ENCODE measurements at regions not wholly inside any gene's neighbourhood (a gene's known extent, or its start where the extent isn't known, plus 50 kb on each side); places are given as distances from the start of the nearest gene placed in this dataset.

DNA sequence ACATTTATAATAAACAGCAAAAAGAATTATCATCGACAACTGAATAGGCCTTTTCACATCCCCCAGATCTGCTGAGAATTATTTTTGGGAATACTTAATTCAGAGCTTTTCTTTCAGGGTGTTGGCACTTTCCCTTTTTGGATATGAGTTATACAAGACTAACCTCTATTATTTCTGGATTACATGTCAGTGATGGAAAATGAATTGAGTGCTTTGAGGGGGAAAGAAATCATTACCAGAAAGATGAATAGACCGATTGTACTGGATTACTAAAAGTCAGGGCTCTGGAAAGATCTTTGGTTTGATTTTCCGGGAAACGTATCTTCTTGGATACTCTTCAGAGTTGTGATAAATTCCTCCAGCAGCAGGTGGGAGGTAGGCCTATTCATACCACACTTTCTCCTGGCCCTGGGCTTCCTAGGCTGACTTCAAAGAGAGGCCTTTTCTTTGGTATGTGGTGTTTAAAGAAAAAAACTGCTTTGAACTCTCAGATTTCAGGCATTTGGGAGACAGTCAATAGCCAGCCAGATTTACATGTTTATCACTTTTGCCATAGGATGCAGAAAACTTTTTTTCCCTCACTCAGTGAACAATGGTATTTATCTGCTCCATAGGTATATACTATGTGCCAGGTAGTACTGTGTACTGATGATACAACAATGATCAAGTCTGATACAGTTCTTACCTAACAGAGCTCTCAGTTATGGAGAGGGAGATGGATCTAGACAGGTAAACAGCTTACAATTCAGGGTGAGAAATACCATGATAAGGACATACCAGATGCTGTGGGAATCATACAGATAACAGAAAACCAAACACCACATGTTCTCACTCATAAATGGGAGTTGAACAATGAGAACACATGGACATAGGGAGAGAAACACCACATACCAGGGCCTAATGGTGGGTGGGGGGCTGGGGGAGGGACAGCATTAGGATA lies 63.3 kb upstream of the ACTR3 start:
- Histone ChIP-seq H3K9me2 (replicated peaks; ENCODE audit: low read length) (no peaks in the 10 kb centered on the region), H3K4me1 (ENCODE audit: insufficient read depth, low read length) (peaks cover 9% of the 10 kb centered on the region), H2AFZ (ENCODE audit: low read length) (no peak overlapping the region), H3K9me3 (ENCODE audit: low read length) (no peaks in the 10 kb centered on the region), H3K9ac (ENCODE audit: low read length) (no peak overlapping the region), H3F3A (ENCODE audit: low read length, unreplicated experiment) (no peaks in the 10 kb centered on the region), H4K20me1 (ENCODE audit: low read length) (no peaks in the 10 kb centered on the region), H3K4me3 (ENCODE audit: low read length) (no peak overlapping the region), H3K79me2 (ENCODE audit: low read length) (no peaks in the 10 kb centered on the region), H3K4me2 (ENCODE audit: low read length) (no peak overlapping the region), H3K36me3 (ENCODE audit: low read depth, low read length) (no peaks in the 10 kb centered on the region), H3K27ac (ENCODE audit: low read length) (no peak overlapping the region), H3K27me3 (ENCODE audit: low read length) (no peaks in the 10 kb centered on the region)
- ChIA-PET POLR2A (ENCODE audit: unreplicated experiment) (no interaction called here), CTCF (no interaction called here)
- intact Hi-C loops (cut with micrococcal nuclease), result no loop called here
- DNase-seq, result no peak
- BruUV-seq (replicated peaks), result no TSS peak
- ATAC-seq, result no peak
- TF ChIP-seq EZH2phosphoT487 (IDR thresholded peaks at IDR 0.05; ENCODE audit: borderline replicate concordance, low read length), result no peak
- TF ChIP-seq, protein P1, sequence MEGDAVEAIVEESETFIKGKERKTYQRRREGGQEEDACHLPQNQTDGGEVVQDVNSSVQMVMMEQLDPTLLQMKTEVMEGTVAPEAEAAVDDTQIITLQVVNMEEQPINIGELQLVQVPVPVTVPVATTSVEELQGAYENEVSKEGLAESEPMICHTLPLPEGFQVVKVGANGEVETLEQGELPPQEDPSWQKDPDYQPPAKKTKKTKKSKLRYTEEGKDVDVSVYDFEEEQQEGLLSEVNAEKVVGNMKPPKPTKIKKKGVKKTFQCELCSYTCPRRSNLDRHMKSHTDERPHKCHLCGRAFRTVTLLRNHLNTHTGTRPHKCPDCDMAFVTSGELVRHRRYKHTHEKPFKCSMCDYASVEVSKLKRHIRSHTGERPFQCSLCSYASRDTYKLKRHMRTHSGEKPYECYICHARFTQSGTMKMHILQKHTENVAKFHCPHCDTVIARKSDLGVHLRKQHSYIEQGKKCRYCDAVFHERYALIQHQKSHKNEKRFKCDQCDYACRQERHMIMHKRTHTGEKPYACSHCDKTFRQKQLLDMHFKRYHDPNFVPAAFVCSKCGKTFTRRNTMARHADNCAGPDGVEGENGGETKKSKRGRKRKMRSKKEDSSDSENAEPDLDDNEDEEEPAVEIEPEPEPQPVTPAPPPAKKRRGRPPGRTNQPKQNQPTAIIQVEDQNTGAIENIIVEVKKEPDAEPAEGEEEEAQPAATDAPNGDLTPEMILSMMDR (conservative IDR thresholded peaks at IDR 0.05; ENCODE audit: low read depth, low read length), result no peak
- TF ChIP-seq EZH2 (IDR thresholded peaks at IDR 0.05; ENCODE audit: low read length, unreplicated experiment), result no peak

DNA sequence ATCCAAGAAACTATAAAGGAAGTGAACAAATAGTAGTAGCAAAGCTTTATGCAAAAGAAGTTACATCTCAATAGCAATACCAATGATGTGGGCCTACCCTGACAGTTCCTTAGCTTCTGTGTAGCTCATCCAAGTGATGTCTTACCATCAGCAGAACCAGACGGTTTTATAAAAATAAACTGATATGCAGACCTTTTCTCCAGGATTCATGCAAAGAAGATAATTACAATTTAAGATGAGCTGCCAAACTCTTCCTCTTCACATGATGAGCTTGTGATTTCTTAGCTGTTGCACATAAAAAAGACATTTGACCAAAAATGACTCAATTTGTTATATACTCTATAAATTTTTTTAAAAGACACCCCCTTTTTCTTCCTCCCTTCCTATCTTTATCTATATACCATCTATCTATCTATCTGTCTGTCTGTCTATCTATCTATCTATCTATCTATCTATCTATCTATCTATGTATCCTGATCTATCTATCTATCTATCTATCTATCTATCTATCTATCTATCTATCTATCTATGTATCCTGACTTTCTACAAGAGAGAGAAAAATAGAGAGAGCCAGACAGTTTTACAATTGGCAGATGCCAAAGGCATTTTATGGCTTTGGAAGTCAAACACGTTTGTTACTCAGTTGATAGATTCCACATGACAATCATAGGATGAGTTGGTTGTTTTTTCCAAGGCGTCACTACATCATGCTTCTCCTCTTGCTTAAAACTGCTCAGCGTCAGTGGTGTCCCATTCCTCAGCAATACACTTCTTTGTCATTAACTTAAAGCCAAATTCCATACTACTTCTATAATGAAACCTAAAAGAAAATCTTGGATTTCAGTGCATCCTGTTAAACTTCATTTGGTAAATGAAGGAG lies 65.9 kb upstream of the ACTR3 start:
- no peak overlapping the region for H3K27ac ChIP-seq (ENCODE audit: low read length)
- no peak overlapping the region for H3K4me3 ChIP-seq (ENCODE audit: low read length)
- intact Hi-C loops (cut with micrococcal nuclease), result no loop called here
- TF ChIP-seq EZH2 (IDR thresholded peaks at IDR 0.05; ENCODE audit: low read length, unreplicated experiment), result no peak
- no peak for TF ChIP-seq EZH2phosphoT487 (IDR thresholded peaks at IDR 0.05; ENCODE audit: borderline replicate concordance, low read length)
- TF ChIP-seq, protein P1 (conservative IDR thresholded peaks at IDR 0.05; ENCODE audit: low read depth, low read length), result no peak
- ChIA-PET CTCF (no interaction called here), POLR2A (ENCODE audit: unreplicated experiment) (no interaction called here)
- ATAC-seq (no peak), DNase-seq (no peak)
- H4K20me1 ChIP-seq (ENCODE audit: low read length), result no peaks in the 10 kb centered on the region
- H3K4me1 ChIP-seq (ENCODE audit: insufficient read depth, low read length), result peaks cover 4% of the 10 kb centered on the region
- H3K79me2 ChIP-seq (ENCODE audit: low read length), result no peaks in the 10 kb centered on the region
- H3K4me2 ChIP-seq (ENCODE audit: low read length), result no peak overlapping the region
- no peaks in the 10 kb centered on the region for H3K27me3 ChIP-seq (ENCODE audit: low read length)
- no TSS peak for BruUV-seq (replicated peaks)
- H3K36me3 ChIP-seq (ENCODE audit: low read depth, low read length), result no peaks in the 10 kb centered on the region
- H3K9ac ChIP-seq (ENCODE audit: low read length), result no peak overlapping the region
- no peaks in the 10 kb centered on the region for H3K9me3 ChIP-seq (ENCODE audit: low read length)
- no peak overlapping the region for H2AFZ ChIP-seq (ENCODE audit: low read length)
- H3K9me2 ChIP-seq (replicated peaks; ENCODE audit: low read length), result no peaks in the 10 kb centered on the region
- no peaks in the 10 kb centered on the region for H3F3A ChIP-seq (ENCODE audit: low read length, unreplicated experiment)

Data from PC-3 (cell line).